IPS-NIHi7 (cell line): ENCODE measurements at regions not wholly inside any gene's neighbourhood (a gene's known extent, or its start where the extent isn't known, plus 50 kb on each side); places are given as distances from the start of the nearest gene placed in this dataset.
"Not testable (repeated sequence)": the region's sequence is repeated elsewhere in the genome, so short reads cannot be mapped to it uniquely, and the experiment has no call there.

Experiments
- DNase-seq: peaks from one replicate; pipeline ENCODE4 v3.0.0; 2012; ENCODE audit warnings: mixed read lengths; ENCODE audit errors: extremely low spot score

GRCh38 chr9:138174954-138175353, 297.4 kb downstream of the CACNA1B start:
- not testable (repeated sequence) for DNase-seq

GRCh38 chr9:138175354-138175753, 297.8 kb downstream of the CACNA1B start:
- DNase-seq = not testable (repeated sequence)

- not testable (repeated sequence) for DNase-seq
These were observed 299.5 kb downstream of the CACNA1B start for GRCh38 chr9:138177091-138177490.

GRCh38 chr9:138179003-138179402, 301.4 kb downstream of the CACNA1B start:
- DNase-seq = peak; percentile 10

- not testable (repeated sequence) for DNase-seq
These were observed 302.1 kb downstream of the CACNA1B start for GRCh38 chr9:138179671-138180070.

- not testable (repeated sequence) for DNase-seq
These were observed 304.4 kb downstream of the CACNA1B start for GRCh38 chr9:138181963-138182362.

GRCh38 chr9:138197156-138197555, 319.6 kb downstream of the CACNA1B start:
- DNase-seq = not testable (repeated sequence)

- not testable (repeated sequence) for DNase-seq
These were observed 321.4 kb downstream of the CACNA1B start for GRCh38 chr9:138198963-138199362.

- not testable (repeated sequence) for DNase-seq
These were observed 322.3 kb downstream of the CACNA1B start for GRCh38 chr9:138199917-138200316.

GRCh38 chr9:138200481-138201142, 323.0 kb downstream of the CACNA1B start:
- not testable (repeated sequence) for DNase-seq

- DNase-seq = not testable (repeated sequence)
These were observed 323.7 kb downstream of the CACNA1B start for GRCh38 chr9:138201167-138201889.

GRCh38 chr9:138202043-138202442, 324.5 kb downstream of the CACNA1B start:
- not testable (repeated sequence) for DNase-seq

- not testable (repeated sequence) for DNase-seq
These were observed 325.7 kb downstream of the CACNA1B start for GRCh38 chr9:138203304-138203703.

- not testable (repeated sequence) for DNase-seq
These were observed 326.3 kb downstream of the CACNA1B start for GRCh38 chr9:138203872-138204271.

GRCh38 chr9:138206108-138206507, 328.5 kb downstream of the CACNA1B start:
- not testable (repeated sequence) for DNase-seq

- DNase-seq = not testable (repeated sequence)
These were observed 330.0 kb downstream of the CACNA1B start for GRCh38 chr9:138207300-138208179.

- DNase-seq = not testable (repeated sequence)
These were observed 331.6 kb downstream of the CACNA1B start for GRCh38 chr9:138209071-138209644.

- not testable (repeated sequence) for DNase-seq
These were observed 332.9 kb downstream of the CACNA1B start for GRCh38 chr9:138210388-138210986.

- not testable (repeated sequence) for DNase-seq
These were observed 333.5 kb downstream of the CACNA1B start for GRCh38 chr9:138211070-138211469.

GRCh38 chr9:138211544-138212219, 334.1 kb downstream of the CACNA1B start:
- peak; percentile 42 for DNase-seq

- not testable (repeated sequence) for DNase-seq
These were observed 335.2 kb downstream of the CACNA1B start for GRCh38 chr9:138212811-138213210.
